HEK293 (cell line): ENCODE measurements at regions not wholly inside any gene's neighbourhood (a gene's known extent, or its start where the extent isn't known, plus 50 kb on each side); places are given as distances from the start of the nearest gene placed in this dataset.

Experiments
- REPIN1 ChIP-seq: fragments of 450-650 bp; formaldehyde crosslinking; IDR thresholded peaks from 2 replicates; pipeline ENCODE4 v1.5.1; 2017; ENCODE audit warnings: missing biosample characterization, missing genetic modification characterization, low read depth
- SP7 ChIP-seq: fragments of 450-650 bp; formaldehyde crosslinking; IDR thresholded peaks from 2 replicates; pipeline ENCODE4 v1.5.1; 2016; ENCODE audit warnings: missing biosample characterization, missing genetic modification characterization
- YY1 ChIP-seq: fragments of 450-650 bp; formaldehyde crosslinking; IDR thresholded peaks from 2 replicates; pipeline ENCODE4 v1.5.1; 2018; ENCODE audit warnings: missing biosample characterization, missing genetic modification characterization
- ZBTB1 ChIP-seq: fragments of 450-650 bp; formaldehyde crosslinking; IDR thresholded peaks from 2 replicates; pipeline ENCODE4 v1.5.1; 2016; ENCODE audit warnings: missing biosample characterization, missing genetic modification characterization
- ZBTB26 ChIP-seq: fragments of 450-650 bp; formaldehyde crosslinking; optimal IDR thresholded peaks from 2 replicates; pipeline ENCODE3; 2016; ENCODE audit warnings: missing biosample characterization, mild to moderate bottlenecking, missing genetic modification characterization
- ZEB2 ChIP-seq: fragments of 450-650 bp; formaldehyde crosslinking; IDR thresholded peaks from 2 replicates; pipeline ENCODE4 v1.5.1; 2016; ENCODE audit warnings: missing biosample characterization, missing genetic modification characterization
- ZNF350 ChIP-seq: fragments of 450-650 bp; formaldehyde crosslinking; IDR thresholded peaks from 2 replicates; pipeline ENCODE4 v1.5.0; 2017; ENCODE audit warnings: missing biosample characterization, mild to moderate bottlenecking, missing genetic modification characterization
- ZNF449 ChIP-seq: fragments of 450-650 bp; formaldehyde crosslinking; IDR thresholded peaks from 2 replicates; pipeline ENCODE4 v1.5.1; 2017; ENCODE audit warnings: missing biosample characterization, mild to moderate bottlenecking, missing genetic modification characterization, moderate library complexity
- ZNF555 ChIP-seq: fragments of 450-650 bp; formaldehyde crosslinking; conservative IDR thresholded peaks from 2 replicates; pipeline ENCODE4 v1.5.1; 2017; ENCODE audit warnings: missing biosample characterization, mild to moderate bottlenecking, missing genetic modification characterization, inconsistent platforms
- ZNF837 ChIP-seq: fragments of 450-650 bp; formaldehyde crosslinking; IDR thresholded peaks from 2 replicates; pipeline ENCODE4 v1.5.1; 2016; ENCODE audit warnings: missing biosample characterization, missing genetic modification characterization
- ZSCAN23 ChIP-seq: fragments of 450-650 bp; formaldehyde crosslinking; IDR thresholded peaks from 2 replicates; pipeline ENCODE4 v1.5.1; 2016; ENCODE audit warnings: missing biosample characterization, missing genetic modification characterization
- TF ChIP-seq, protein P1 (sequence below): fragments of 450-650 bp; formaldehyde crosslinking; IDR thresholded peaks from 2 replicates; pipeline ENCODE4 v1.5.1; 2016; ENCODE audit warnings: missing biosample characterization, missing genetic modification characterization
- TF ChIP-seq, protein P2 (sequence below): fragments of 450-650 bp; formaldehyde crosslinking; IDR thresholded peaks from 2 replicates; pipeline ENCODE4 v1.5.1; 2016; ENCODE audit warnings: missing biosample characterization, missing genetic modification characterization
- TF ChIP-seq, protein P3 (sequence below): fragments of 450-650 bp; formaldehyde crosslinking; IDR thresholded peaks from 2 replicates; pipeline ENCODE4 v1.5.1; 2016; ENCODE audit warnings: missing biosample characterization, missing genetic modification characterization

DNA sequence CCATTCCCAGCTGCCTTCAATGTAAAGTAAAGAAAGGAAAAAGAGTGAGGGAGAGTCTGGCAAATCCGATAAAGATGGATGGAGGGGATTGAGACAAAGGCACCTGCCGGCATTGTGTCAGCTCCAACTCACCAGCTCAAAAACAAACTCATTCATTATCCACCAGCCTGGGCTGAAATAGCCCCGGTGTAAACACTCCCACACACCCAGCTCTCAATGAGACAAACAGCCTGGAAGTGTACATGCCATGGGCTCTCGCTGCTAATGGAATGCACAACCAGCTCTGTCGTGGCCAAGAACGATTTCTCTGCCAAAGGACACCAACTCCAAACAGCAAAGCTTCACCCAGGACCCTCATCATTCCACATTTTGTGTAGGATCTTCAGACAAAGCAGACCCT is 89.3 kb upstream of the OPCML start:
- TF ChIP-seq, protein P1, sequence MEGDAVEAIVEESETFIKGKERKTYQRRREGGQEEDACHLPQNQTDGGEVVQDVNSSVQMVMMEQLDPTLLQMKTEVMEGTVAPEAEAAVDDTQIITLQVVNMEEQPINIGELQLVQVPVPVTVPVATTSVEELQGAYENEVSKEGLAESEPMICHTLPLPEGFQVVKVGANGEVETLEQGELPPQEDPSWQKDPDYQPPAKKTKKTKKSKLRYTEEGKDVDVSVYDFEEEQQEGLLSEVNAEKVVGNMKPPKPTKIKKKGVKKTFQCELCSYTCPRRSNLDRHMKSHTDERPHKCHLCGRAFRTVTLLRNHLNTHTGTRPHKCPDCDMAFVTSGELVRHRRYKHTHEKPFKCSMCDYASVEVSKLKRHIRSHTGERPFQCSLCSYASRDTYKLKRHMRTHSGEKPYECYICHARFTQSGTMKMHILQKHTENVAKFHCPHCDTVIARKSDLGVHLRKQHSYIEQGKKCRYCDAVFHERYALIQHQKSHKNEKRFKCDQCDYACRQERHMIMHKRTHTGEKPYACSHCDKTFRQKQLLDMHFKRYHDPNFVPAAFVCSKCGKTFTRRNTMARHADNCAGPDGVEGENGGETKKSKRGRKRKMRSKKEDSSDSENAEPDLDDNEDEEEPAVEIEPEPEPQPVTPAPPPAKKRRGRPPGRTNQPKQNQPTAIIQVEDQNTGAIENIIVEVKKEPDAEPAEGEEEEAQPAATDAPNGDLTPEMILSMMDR (tag by site-specific recombination), result no peak
- TF ChIP-seq, protein P2, sequence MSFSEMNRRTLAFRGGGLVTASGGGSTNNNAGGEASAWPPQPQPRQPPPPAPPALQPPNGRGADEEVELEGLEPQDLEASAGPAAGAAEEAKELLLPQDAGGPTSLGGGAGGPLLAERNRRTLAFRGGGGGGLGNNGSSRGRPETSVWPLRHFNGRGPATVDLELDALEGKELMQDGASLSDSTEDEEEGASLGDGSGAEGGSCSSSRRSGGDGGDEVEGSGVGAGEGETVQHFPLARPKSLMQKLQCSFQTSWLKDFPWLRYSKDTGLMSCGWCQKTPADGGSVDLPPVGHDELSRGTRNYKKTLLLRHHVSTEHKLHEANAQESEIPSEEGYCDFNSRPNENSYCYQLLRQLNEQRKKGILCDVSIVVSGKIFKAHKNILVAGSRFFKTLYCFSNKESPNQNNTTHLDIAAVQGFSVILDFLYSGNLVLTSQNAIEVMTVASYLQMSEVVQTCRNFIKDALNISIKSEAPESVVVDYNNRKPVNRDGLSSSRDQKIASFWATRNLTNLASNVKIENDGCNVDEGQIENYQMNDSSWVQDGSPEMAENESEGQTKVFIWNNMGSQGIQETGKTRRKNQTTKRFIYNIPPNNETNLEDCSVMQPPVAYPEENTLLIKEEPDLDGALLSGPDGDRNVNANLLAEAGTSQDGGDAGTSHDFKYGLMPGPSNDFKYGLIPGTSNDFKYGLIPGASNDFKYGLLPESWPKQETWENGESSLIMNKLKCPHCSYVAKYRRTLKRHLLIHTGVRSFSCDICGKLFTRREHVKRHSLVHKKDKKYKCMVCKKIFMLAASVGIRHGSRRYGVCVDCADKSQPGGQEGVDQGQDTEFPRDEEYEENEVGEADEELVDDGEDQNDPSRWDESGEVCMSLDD (tag by site-specific recombination), result no peak
- no peak for TF ChIP-seq ZNF449 (tag by site-specific recombination)
- no peak for TF ChIP-seq ZSCAN23 (tag by site-specific recombination)
- TF ChIP-seq ZNF350, result no peak
- no peak for TF ChIP-seq ZBTB1 (tag by site-specific recombination)
- TF ChIP-seq ZEB2 (tag by site-specific recombination), result no peak
- TF ChIP-seq YY1, result no peak
- TF ChIP-seq REPIN1, result no peak
- no peak for TF ChIP-seq ZNF837 (tag by site-specific recombination)
- TF ChIP-seq ZNF555 (tag by site-specific recombination), result no peak
- no peak for TF ChIP-seq SP7 (tag by site-specific recombination)
- TF ChIP-seq, protein P3, sequence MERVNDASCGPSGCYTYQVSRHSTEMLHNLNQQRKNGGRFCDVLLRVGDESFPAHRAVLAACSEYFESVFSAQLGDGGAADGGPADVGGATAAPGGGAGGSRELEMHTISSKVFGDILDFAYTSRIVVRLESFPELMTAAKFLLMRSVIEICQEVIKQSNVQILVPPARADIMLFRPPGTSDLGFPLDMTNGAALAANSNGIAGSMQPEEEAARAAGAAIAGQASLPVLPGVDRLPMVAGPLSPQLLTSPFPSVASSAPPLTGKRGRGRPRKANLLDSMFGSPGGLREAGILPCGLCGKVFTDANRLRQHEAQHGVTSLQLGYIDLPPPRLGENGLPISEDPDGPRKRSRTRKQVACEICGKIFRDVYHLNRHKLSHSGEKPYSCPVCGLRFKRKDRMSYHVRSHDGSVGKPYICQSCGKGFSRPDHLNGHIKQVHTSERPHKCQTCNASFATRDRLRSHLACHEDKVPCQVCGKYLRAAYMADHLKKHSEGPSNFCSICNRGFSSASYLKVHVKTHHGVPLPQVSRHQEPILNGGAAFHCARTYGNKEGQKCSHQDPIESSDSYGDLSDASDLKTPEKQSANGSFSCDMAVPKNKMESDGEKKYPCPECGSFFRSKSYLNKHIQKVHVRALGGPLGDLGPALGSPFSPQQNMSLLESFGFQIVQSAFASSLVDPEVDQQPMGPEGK (tag by site-specific recombination), result no peak
- TF ChIP-seq ZBTB26, result no peak
